GM21360 (cell line): ENCODE measurements at regions not wholly inside any gene's neighbourhood (a gene's known extent, or its start where the extent isn't known, plus 50 kb on each side); places are given as distances from the start of the nearest gene placed in this dataset.
"Not testable (repeated sequence)": the region's sequence is repeated elsewhere in the genome, so short reads cannot be mapped to it uniquely, and the experiment has no call there.

ENCODE experiments used
- ATAC-seq: cut with Tn5 transposase; IDR thresholded peaks from one replicate; pipeline ENCODE4 v1.9.1; 2021; ENCODE audit warnings: mild to moderate bottlenecking, moderate library complexity; ENCODE audit not compliant: unreplicated experiment

- no peak for ATAC-seq
These were observed 547.4 kb downstream of the PTPRU start for GRCh38 chr1:29783508-29784275.

DNA sequence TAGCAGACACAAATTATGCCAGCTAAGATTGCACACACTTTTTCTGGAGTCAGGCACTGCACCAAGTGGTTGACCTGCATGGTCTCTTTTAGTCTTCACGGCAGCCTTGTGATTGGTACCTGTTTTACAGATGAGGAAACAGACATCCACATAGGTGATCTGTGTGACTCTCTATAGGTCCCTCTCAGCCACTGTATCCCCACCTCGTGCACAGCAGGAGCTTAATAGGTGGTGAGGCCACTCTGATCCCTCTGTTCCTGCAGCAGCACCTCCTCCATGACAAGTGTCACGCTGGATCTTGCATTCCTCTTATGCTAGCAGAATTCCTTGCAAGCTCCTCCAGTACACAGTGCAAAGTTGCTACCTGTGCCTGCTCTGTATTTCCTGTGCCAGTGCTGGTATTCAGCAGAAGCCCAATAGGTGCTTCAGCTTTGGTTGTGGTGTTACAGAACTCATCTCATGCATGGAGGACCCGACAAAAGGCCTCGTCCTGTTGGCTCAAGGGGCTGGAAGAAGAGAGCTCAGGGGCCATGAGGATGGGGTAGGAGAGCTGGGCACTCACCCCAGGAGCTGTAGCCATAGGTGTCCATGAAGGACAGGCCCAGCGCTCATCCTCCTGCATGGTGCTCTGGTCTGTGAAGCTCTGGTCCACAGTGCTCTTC lies 546.7 kb downstream of the PTPRU start:
- ATAC-seq: no peak

DNA sequence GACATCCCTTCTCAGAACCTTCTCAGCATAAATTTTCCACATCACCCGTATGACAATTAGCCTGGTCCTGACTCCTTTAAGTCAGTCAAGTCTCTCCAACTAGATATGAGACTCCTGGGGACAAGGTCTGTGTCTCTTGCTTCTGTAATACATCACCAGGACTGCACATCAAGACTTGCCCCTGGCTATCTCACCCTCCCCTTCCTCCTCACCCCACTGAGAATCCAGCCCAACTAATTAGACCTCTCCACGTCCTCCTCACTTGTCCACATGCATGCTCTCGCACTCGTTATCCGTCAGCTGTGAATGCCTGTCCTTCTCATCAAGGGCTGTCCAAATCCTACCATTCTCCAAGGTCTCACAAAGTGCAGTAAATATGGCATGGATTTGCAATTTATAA lies 542.8 kb downstream of the PTPRU start:
- ATAC-seq: no peak

DNA sequence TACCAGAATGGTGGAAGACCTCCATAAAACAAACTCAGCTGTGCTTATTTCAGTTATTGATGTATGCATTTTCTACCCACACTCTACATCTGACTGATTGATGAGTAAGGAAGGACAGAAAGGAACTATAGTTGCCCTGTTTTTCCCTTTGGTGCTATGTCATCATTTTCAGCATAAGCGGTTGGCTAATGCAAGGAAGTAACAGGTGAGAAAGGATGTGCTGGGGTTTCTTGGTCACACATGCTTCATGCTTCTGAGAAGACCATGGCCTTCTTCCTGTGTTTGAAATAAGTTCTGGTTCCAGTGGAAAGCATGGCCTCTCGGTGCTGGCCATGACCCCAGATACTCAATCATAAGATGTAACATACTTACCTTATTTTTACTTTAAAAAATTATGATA lies 541.2 kb downstream of the PTPRU start:
- no peak for ATAC-seq

- no peak for ATAC-seq
These were observed 538.0 kb downstream of the PTPRU start for GRCh38 chr1:29774355-29774754.

DNA sequence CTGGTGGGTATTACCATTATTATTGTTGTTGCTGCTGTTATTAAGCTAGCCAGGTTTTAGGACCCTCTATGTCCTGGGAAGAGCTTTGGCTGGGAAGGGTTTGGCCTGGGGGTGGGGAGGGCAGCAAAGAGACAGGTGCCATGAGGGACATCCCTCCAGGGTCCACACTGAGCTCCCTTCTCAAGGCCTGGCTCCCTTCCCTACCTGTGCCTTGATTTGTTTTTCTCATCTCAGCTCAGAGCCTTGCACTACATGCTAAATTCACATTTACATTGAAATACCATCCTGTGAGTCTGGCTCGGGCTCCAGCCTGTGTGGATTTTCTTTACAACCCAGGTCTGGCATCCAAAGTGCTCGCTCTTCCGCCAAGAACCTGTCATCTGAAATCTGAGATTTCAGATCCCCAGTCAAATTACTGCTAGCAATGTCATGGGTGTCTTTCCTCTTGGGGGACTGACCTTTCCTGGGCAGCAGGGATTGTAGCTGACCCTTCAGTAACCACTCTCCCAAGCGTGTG lies 536.3 kb downstream of the PTPRU start:
- ATAC-seq: no peak

DNA sequence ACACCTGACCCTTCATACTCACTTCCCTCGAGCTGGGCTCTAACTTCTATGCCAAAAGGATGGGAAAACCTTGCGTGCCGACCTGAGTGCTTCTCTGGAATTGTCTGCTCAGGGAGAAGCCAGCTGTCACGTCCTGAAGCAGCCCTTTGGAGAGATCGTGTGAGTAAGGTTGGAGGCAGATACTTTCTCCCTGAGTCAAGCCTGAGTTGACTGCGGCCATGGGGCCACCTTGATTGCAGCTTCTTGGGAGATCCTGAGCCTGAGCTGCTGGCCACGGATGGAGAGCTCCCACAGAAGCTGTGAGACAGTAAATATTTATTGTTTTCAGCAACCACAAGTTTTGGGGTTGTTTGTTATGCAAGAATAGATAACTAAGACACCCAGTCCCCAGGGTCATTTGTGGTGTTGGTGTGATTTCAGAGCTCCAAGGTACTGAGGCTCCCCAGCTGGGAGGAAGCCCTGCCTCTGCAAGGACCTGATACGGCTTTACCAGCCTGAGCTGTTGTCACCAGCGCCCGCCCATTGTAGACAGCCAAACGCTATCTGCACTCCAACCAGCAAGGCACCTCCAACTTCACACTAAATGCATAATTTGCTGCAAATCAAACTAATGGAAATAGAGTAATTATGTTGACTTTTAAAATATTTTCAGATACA lies 531.6 kb downstream of the PTPRU start:
- no peak for ATAC-seq

DNA sequence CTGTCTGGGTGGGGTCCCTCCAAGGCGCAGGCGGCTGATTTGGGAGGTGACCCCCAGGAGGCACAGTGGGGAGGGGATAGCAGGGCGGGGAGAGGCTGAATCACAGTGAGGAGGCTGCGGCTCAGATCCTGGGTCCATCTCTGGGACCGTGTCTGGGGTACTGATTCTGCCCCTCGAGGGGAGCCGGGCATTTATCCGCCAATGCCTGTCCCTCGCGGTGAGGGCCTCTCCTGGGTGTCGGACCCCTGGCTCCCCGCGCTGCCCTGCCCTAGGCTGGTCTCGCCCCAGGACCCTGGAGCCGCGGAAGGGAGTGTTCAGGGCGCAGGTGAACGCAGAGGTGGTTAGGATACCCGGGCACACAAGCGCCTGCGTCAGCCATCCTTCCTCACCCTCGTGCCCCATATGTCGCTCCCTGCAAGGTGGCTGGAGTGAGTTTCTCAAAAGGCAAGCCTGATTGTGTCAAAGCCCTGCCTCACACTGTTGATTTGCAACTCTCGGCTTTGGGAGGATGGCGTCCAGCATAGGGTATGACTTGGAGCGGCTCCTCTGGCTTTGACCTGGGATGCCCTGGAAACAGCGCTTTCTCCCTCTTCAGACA lies 530.9 kb downstream of the PTPRU start:
- no peak for ATAC-seq

- ATAC-seq: no peak
These were observed 526.3 kb downstream of the PTPRU start for GRCh38 chr1:29762635-29763034.

DNA sequence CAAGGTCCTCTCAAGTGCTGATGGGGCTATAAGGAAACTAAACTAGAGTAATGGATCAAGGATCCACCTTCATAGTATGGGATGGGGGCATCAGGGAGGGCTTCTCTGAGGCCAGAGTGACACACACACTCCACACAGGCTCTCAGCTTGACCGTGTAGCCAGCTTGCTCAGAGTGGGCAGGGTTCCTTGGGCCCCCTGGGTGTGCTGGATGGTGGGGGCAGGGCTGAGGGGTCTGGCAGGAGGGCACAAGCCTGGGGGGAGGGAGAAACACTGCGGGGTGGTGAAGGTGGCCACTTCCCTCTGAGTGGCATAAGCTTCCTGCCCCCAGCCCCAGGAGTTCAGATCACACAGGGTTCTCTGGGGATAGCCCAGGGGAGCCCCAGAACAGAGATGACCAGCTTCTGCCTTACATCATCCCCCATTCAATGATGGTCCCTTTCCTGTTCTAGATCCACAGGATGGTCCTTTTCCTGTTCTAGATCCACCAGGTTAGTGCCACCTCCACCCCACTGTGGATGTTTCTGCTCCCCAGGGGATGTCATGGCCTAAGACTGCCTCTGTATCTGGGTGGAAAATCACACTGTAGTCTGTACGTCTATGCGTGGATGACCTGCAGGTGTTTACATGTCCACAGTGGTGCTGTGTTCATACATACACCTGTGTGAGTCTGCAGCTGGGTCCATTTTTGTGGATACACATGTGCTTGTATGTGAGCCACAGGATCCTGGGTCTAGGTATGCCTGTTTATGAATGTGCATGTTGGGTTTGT lies 525.0 kb downstream of the PTPRU start:
- ATAC-seq: no peak

DNA sequence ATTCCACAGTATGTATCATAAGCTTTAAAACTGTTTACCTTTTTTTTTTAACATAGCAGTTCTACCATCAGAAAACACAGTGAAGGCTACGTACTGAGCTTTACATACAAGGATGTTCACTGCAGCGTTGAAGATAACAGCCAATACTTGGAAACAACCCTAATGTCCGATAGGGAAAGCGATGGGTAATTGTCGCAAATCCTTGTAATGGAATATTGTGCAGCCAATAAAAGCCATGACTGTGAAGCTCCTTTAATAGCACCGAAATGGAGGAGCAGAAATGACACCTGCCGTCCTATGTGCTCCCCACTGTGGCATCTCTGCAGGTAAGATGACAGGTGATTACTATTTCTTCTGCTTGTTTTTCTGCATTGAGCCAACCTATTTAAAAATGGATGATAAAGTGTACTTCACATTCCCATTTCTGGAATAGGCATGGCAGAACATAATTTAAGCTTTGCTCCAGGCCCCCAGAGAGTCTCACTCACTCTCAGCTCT lies 523.8 kb downstream of the PTPRU start:
- ATAC-seq: no peak

DNA sequence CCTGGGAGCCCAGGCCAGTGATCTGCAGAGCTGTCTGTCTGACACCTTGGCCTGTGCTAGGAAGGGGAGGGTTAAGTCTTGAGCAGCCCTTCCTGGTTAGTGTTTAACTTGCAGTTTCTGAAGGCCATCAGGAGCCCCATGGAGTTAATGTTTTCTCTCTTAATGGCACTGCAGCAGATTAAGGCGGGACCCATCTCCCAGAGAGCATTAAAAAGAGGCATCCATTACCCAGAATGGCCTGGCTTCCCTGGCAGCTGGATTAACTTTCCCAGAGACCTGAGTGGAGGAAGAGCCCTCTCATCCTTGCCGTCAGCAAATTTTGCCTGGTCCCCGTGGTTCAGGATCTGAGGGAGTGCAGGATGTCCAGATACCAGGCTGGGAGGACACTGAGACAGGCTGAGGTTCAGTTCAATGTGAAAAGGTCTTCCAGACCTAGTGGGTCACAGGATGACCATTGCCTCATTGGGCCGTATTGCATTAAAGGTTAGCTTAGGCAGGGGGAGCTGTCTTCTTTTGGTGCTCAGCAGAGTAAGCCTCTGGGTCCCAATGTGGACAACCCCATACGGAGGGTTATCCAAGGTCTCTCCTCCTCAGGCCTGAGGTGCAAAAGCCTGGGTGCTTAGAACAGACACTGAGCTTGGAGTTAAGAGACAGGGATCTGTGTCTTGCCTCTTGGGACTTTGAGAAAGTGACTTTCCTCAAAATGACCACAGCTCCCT lies 522.6 kb downstream of the PTPRU start:
- no peak for ATAC-seq

DNA sequence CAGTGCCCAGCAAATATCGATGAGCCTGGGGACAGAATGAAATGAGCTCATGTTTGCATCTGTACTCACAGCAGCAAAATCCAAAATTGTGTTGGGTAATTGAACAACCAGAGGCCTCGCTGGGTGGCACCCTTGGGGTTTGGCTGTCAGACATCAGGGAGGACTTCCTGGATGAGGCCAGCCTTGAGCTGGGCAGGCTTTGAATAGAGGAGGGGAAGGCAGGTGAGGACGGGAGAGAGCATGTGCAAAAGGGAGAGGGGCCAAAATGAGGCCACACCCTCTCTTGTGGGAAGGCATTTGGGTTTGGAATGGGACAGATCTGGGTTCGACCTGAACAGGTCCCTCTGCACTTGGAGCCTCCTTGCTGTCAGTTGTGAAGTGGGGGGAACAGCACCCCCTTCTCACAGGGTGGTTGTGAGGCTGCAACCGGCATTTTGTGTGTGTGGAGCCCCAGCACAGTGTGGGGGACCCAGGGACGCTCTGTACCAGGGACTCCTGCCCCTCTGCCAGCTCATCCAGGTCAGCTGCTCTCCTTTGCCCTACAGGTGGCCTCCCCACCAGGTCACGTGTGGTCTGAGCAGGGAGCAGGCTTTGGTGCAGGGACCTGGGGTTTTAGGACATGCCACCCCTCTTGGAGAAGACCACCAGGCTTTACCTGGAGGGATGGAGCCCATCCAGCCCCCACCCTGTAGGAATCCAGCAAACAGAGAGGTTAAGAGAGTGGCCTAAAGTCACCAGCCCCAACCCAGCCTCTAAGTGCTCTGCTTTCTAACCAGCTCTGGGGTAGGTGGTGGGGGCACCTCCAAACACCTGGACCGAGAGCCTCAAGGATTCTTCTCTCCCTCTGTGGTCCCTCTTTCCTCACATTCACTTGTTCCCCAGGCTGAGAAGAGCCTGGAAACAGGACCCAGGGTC lies 521.8 kb downstream of the PTPRU start:
- ATAC-seq: no peak

GRCh38 chr1:29756901-29757725 lies 520.8 kb downstream of the PTPRU start:
- ATAC-seq: no peak

DNA sequence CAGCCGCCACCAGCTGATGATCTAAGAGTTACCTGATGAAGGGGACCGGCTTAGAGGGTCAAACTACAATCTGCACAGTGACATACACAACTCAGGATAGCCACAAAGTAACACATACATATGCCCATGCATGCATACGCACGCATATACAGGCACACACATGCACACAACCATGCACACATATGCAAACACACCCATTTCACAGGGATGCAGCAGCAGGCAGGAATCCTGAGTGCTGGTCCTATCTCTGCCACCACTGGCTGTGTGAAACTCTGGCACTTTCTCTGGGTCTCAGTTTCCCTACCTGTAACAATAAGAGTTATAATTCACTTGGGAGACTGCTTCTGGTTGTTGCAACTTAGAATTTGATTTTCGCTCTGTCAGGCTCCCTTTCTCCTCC lies 520.2 kb downstream of the PTPRU start:
- no peak for ATAC-seq

GRCh38 chr1:29756085-29756484 lies 519.8 kb downstream of the PTPRU start:
- ATAC-seq: no peak

GRCh38 chr1:29755412-29756015 lies 519.2 kb downstream of the PTPRU start:
- not testable (repeated sequence) for ATAC-seq
